Fibroblast of lung (primary cell): ENCODE measurements at regions not wholly inside any gene's neighbourhood (a gene's known extent, or its start where the extent isn't known, plus 50 kb on each side); places are given as distances from the start of the nearest gene placed in this dataset.

Experiments used
- DNase-seq, 2 donors: peaks; one replicate each; pipeline versions ENCODE4 v3.0.0 to v3.0.0-alpha.2; 2010; ENCODE audit warnings: low read depth in 2 of 2
- H2AFZ ChIP-seq: 2 replicates; pipeline ENCODE4 v1.5.1; 2012; ENCODE audit warnings: low read length, control low read depth, inconsistent platforms
- H3K27ac ChIP-seq: 2 replicates; pipeline ENCODE4 v1.5.1; 2011; ENCODE audit warnings: low read length, control low read depth; ENCODE audit not compliant: insufficient read depth
- H3K27me3 ChIP-seq: 2 replicates; pipeline ENCODE4 v1.5.1; 2011; ENCODE audit warnings: mild to moderate bottlenecking, low read length; ENCODE audit not compliant: control insufficient read depth, insufficient read depth
- H3K36me3 ChIP-seq: 2 replicates; pipeline ENCODE4 v1.5.1; 2011; ENCODE audit warnings: low read length; ENCODE audit not compliant: control insufficient read depth, insufficient read depth
- H3K4me1 ChIP-seq: 2 replicates; pipeline ENCODE4 v1.5.1; 2011; ENCODE audit warnings: low read length; ENCODE audit not compliant: control insufficient read depth, insufficient read depth; ENCODE audit errors: extremely low read depth
- H3K4me2 ChIP-seq: 2 replicates; pipeline ENCODE4 v1.5.1; 2011; ENCODE audit warnings: low read length, control low read depth; ENCODE audit not compliant: insufficient read depth; ENCODE audit errors: extremely low read depth
- H3K4me3 ChIP-seq, 4 experiments: fragments of 200-600 bp in 1 of 4; sonication (generic) in 1 of 4; replicated peaks in 1 of 4; 2 replicates each; pipeline ENCODE4 v1.5.1; 2011 to 2016; ENCODE audit warnings: low read length in 4 of 4, low read depth in 3 of 4, mild to moderate bottlenecking in 3 of 4, control low read depth in 2 of 4, inconsistent platforms in 1 of 4, mixed read lengths in 1 of 4; ENCODE audit not compliant: insufficient read depth in 1 of 4; ENCODE audit errors: control extremely low read depth in 1 of 4
- H3K79me2 ChIP-seq: 2 replicates; pipeline ENCODE4 v1.5.1; 2012; ENCODE audit warnings: mild to moderate bottlenecking, low read length, inconsistent platforms; ENCODE audit not compliant: control insufficient read depth, insufficient read depth
- H3K9ac ChIP-seq: 2 replicates; pipeline ENCODE4 v1.5.1; 2011; ENCODE audit warnings: mild to moderate bottlenecking, low read length, control low read depth; ENCODE audit not compliant: insufficient read depth
- H3K9me3 ChIP-seq: 2 replicates; pipeline ENCODE4 v1.5.1; 2012; ENCODE audit warnings: low read depth, low read length; ENCODE audit not compliant: control insufficient read depth, insufficient read depth
- H4K20me1 ChIP-seq: 2 replicates; pipeline ENCODE4 v1.5.1; 2011; ENCODE audit warnings: low read length; ENCODE audit not compliant: control insufficient read depth, insufficient read depth; ENCODE audit errors: extremely low read depth
- EZH2 ChIP-seq: IDR thresholded peaks from 2 replicates; pipeline ENCODE4 v1.5.1; 2012; ENCODE audit warnings: low read length, control low read depth, mild to moderate bottlenecking; ENCODE audit errors: missing control alignments
- TF ChIP-seq, protein P1 (sequence below), 2 donors: IDR thresholded peaks in 1 of 2; conservative IDR thresholded peaks in 1 of 2; 1 replicate in 1 of 2; 2 replicates in 1 of 2; pipeline ENCODE4 v1.5.1; 2011 to 2012; ENCODE audit warnings: low read length in 2 of 2, control low read depth in 1 of 2, inconsistent platforms in 1 of 2, low read depth in 1 of 2, mild to moderate bottlenecking in 1 of 2

DNA sequence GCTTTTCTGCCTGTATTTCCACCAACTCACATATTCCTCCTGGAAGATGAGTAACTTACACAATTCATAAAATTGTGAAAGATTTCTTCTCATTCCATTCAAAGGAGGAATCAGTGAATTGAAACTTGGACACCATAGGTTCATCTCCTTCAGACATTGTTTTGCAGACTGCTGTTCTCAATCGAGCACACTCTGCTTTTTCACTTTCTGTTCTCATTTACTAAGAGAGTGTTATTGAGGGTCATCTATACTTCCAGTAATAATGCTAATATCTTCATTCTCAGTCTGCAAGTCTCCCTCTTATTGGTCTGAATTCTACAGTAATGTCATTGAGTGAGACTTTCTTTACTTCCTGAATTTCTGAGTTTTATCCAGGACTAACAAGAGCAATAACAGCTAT, 67.5 kb upstream of the FUT9 start:
- H3K4me3 ChIP-seq = no peak overlapping the region
- DNase-seq = no peak
- H4K20me1 ChIP-seq = no peaks in the 10 kb centered on the region
- no peaks in the 10 kb centered on the region for H3K4me1 ChIP-seq
- H3K9ac ChIP-seq = no peak overlapping the region
- no peaks in the 10 kb centered on the region for H3K36me3 ChIP-seq
- H2AFZ ChIP-seq = no peak overlapping the region
- no peaks in the 10 kb centered on the region for H3K79me2 ChIP-seq
- H3K27ac ChIP-seq = no peak overlapping the region
- H3K4me2 ChIP-seq = no peak overlapping the region
- no peaks in the 10 kb centered on the region for H3K27me3 ChIP-seq
- H3K9me3 ChIP-seq = no peaks in the 10 kb centered on the region
- TF ChIP-seq, protein P1, sequence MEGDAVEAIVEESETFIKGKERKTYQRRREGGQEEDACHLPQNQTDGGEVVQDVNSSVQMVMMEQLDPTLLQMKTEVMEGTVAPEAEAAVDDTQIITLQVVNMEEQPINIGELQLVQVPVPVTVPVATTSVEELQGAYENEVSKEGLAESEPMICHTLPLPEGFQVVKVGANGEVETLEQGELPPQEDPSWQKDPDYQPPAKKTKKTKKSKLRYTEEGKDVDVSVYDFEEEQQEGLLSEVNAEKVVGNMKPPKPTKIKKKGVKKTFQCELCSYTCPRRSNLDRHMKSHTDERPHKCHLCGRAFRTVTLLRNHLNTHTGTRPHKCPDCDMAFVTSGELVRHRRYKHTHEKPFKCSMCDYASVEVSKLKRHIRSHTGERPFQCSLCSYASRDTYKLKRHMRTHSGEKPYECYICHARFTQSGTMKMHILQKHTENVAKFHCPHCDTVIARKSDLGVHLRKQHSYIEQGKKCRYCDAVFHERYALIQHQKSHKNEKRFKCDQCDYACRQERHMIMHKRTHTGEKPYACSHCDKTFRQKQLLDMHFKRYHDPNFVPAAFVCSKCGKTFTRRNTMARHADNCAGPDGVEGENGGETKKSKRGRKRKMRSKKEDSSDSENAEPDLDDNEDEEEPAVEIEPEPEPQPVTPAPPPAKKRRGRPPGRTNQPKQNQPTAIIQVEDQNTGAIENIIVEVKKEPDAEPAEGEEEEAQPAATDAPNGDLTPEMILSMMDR (conservative IDR thresholded peaks at IDR 0.05 in 1 of 2, IDR thresholded peaks at IDR 0.05 in 1 of 2; ENCODE audit: low read depth in 1 of 2, low read length in 2 of 2) = no peak
- no peak for TF ChIP-seq EZH2

DNA sequence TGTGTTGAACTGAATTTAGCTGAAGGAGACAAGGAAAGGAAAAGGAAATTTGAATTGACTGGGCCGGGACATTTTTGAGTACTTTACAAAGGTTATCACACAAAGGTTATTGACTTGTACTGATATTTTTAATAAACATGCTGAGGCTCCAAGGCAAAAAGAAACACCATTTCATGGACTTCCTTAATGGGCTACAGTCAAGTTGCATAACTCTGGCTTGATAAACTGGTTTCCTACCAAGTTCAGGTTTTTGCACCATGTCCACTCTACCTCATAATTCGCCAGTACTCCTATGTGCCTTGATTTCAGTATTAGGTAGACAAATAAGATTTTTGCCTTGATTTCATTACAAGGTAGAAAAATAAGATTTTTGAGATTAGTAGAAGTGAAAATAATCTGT, 65.8 kb upstream of the FUT9 start:
- no peak for TF ChIP-seq EZH2
- TF ChIP-seq, protein P1 (conservative IDR thresholded peaks at IDR 0.05 in 1 of 2, IDR thresholded peaks at IDR 0.05 in 1 of 2; ENCODE audit: low read depth in 1 of 2, low read length in 2 of 2) = no peak
- Histone ChIP-seq H3K27me3 (no peaks in the 10 kb centered on the region), H4K20me1 (no peaks in the 10 kb centered on the region), H3K79me2 (no peaks in the 10 kb centered on the region), H3K4me3 (no peak overlapping the region), H3K36me3 (no peaks in the 10 kb centered on the region), H3K4me2 (no peak overlapping the region), H2AFZ (no peak overlapping the region), H3K9me3 (no peaks in the 10 kb centered on the region), H3K27ac (no peak overlapping the region), H3K9ac (no peak overlapping the region), H3K4me1 (no peaks in the 10 kb centered on the region)
- DNase-seq = no peak

DNA sequence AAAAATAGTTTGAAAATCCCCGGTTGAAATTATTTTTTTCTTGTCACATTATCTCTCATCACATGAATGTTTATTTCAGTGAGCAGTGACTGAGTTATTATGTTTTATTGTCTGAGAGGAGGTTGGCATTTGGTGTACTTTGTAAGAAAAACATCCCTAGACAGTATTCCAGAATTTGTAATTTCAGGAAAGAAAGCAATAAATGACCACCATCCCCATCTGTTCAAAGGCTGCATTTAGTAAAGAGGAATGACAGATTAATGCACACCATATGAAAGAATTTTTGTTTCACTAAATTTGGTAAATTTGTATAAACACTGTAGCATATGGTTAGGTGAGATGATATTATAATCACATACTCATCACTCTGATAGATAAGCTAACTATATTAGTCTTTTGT, 57.1 kb upstream of the FUT9 start:
- no peaks in the 10 kb centered on the region for H3K9me3 ChIP-seq
- DNase-seq = no peak
- H3K36me3 ChIP-seq = no peaks in the 10 kb centered on the region
- no peaks in the 10 kb centered on the region for H3K27me3 ChIP-seq
- no peak overlapping the region for H3K4me3 ChIP-seq
- H4K20me1 ChIP-seq = no peaks in the 10 kb centered on the region
- no peak overlapping the region for H3K4me2 ChIP-seq
- no peaks in the 10 kb centered on the region for H3K4me1 ChIP-seq
- TF ChIP-seq EZH2 = no peak
- TF ChIP-seq, protein P1 (conservative IDR thresholded peaks at IDR 0.05 in 1 of 2, IDR thresholded peaks at IDR 0.05 in 1 of 2; ENCODE audit: low read depth in 1 of 2, low read length in 2 of 2) = no peak
- no peak overlapping the region for H3K9ac ChIP-seq
- H3K79me2 ChIP-seq = no peaks in the 10 kb centered on the region
- H3K27ac ChIP-seq = no peak overlapping the region
- H2AFZ ChIP-seq = no peak overlapping the region
